ENCODE measurements at regions not wholly inside any gene's neighbourhood (a gene's known extent, or its start where the extent isn't known, plus 50 kb on each side); places are given as distances from the start of the nearest gene placed in this dataset.

DNA sequence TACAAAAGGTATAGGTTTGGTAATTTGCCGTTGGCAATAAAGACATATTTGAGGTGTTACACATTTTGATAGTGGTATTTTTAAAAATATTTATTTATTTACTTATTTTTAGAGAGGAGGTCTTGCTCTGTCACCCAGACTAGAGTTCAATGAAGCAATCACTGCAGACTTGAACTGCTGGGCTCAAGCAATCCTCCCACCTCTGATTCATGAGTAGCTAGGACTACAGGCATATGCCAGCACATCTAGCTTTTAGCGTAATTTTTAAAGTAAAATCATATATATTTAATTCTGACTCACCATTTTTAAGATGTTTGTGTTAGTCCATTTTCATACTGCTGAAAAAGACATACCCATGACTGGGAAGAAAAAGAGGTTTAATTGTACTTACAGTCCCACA, 1974.3 kb downstream of the EFNA5 start:
- TF ChIP-seq, protein P1, sequence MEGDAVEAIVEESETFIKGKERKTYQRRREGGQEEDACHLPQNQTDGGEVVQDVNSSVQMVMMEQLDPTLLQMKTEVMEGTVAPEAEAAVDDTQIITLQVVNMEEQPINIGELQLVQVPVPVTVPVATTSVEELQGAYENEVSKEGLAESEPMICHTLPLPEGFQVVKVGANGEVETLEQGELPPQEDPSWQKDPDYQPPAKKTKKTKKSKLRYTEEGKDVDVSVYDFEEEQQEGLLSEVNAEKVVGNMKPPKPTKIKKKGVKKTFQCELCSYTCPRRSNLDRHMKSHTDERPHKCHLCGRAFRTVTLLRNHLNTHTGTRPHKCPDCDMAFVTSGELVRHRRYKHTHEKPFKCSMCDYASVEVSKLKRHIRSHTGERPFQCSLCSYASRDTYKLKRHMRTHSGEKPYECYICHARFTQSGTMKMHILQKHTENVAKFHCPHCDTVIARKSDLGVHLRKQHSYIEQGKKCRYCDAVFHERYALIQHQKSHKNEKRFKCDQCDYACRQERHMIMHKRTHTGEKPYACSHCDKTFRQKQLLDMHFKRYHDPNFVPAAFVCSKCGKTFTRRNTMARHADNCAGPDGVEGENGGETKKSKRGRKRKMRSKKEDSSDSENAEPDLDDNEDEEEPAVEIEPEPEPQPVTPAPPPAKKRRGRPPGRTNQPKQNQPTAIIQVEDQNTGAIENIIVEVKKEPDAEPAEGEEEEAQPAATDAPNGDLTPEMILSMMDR (IDR thresholded peaks at IDR 0.05): no peak
- no peak for TF ChIP-seq EZH2 (IDR thresholded peaks at IDR 0.05; ENCODE audit: borderline replicate concordance, insufficient read depth, low read depth, low read length, poor library complexity, severe bottlenecking)
- no peak overlapping the region for H3K9ac ChIP-seq (ENCODE audit: low read length)
- no peak overlapping the region for H3K4me3 ChIP-seq (ENCODE audit: control extremely low read depth in 1 of 5, extremely low read depth in 1 of 5, insufficient read depth in 1 of 5, low read depth in 2 of 5, low read length in 4 of 5)
- WGBS (ENCODE audit: insufficient coverage): no CpG with 5 or more reads among the region's 2 CpGs
- Mint-ChIP-seq H3K9me3 (ENCODE audit: insufficient read depth) (peaks cover 4% of the 10 kb centered on the region), H3K4me3 (no peak overlapping the region), H3K4me1 (no peaks in the 10 kb centered on the region), H3K27ac (no peak overlapping the region), H3K27me3 (no peaks in the 10 kb centered on the region)
- ChIA-PET POLR2A (no interaction called here), CTCF (no interaction called here)
- H3K4me1 ChIP-seq (ENCODE audit: control insufficient read depth in 2 of 2, insufficient read depth in 2 of 2, low read length in 2 of 2): no peaks in the 10 kb centered on the region
- H3K9me3 ChIP-seq (ENCODE audit: control extremely low read depth in 1 of 3, control insufficient read depth in 2 of 3, insufficient read depth in 1 of 3, low read length in 2 of 3): peaks cover 0 to under 1% (median 0%) of the 10 kb centered on the region in 3 donors
- H3K36me3 ChIP-seq (replicated peaks in 1 of 2; ENCODE audit: control extremely low read depth in 1 of 2, control insufficient read depth in 1 of 2, extremely low read depth in 1 of 2, insufficient read depth in 2 of 2, low read length in 1 of 2): no peaks in the 10 kb centered on the region
- ATAC-seq (ENCODE audit: low read depth) (no peak), DNase-seq (no peak)
- no peak overlapping the region for H3K4me2 ChIP-seq (replicated peaks; ENCODE audit: low read depth, low read length, poor library complexity, severe bottlenecking)
- intact Hi-C loops (cut with micrococcal nuclease): no loop called here
- no peaks in the 10 kb centered on the region for H3K79me2 ChIP-seq (ENCODE audit: control insufficient read depth, insufficient read depth, low read length)
- no peak overlapping the region for H3K27ac ChIP-seq (ENCODE audit: low read length in 2 of 2)
- H2AFZ ChIP-seq (ENCODE audit: insufficient read depth, low read depth, low read length, poor library complexity, severe bottlenecking): no peak overlapping the region
- no peaks in the 10 kb centered on the region for H3K27me3 ChIP-seq (replicated peaks in 1 of 4; ENCODE audit: control extremely low read depth in 1 of 4, control insufficient read depth in 3 of 4, insufficient read depth in 4 of 4, low read length in 3 of 4)
- no peaks in the 10 kb centered on the region for H4K20me1 ChIP-seq (ENCODE audit: control insufficient read depth, insufficient read depth, low read length, poor library complexity, severe bottlenecking)

DNA sequence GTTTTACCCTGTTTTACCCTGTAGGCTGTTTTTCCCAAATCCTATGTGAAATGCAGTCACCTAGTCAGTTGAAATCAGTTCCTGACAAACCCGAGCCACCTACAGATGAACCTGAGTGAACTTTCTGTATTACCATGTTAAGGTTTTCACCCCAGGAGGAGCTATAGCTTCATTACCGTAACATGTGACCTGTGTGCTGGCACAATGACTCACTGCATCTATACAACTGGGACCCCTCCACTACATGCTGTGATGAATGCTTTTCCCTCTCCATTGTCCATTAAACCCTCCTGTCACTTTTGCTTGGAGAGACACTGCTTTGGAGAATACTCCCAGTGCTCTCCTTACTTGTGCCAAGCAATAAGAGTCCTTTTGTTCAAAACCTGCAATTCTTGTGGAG, 1974.8 kb downstream of the EFNA5 start:
- Histone ChIP-seq H3K4me2 (replicated peaks; ENCODE audit: low read depth, low read length, poor library complexity, severe bottlenecking) (no peak overlapping the region), H3K79me2 (ENCODE audit: control insufficient read depth, insufficient read depth, low read length) (no peaks in the 10 kb centered on the region), H2AFZ (ENCODE audit: insufficient read depth, low read depth, low read length, poor library complexity, severe bottlenecking) (no peak overlapping the region), H3K36me3 (replicated peaks in 1 of 2; ENCODE audit: control extremely low read depth in 1 of 2, control insufficient read depth in 1 of 2, extremely low read depth in 1 of 2, insufficient read depth in 2 of 2, low read length in 1 of 2) (no peaks in the 10 kb centered on the region), H3K4me1 (ENCODE audit: control insufficient read depth in 2 of 2, insufficient read depth in 2 of 2, low read length in 2 of 2) (no peaks in the 10 kb centered on the region), H3K9ac (ENCODE audit: low read length) (no peak overlapping the region), H3K27me3 (replicated peaks in 1 of 4; ENCODE audit: control extremely low read depth in 1 of 4, control insufficient read depth in 3 of 4, insufficient read depth in 4 of 4, low read length in 3 of 4) (no peaks in the 10 kb centered on the region), H3K9me3 (ENCODE audit: control extremely low read depth in 1 of 3, control insufficient read depth in 2 of 3, insufficient read depth in 1 of 3, low read length in 2 of 3) (no peaks in the 10 kb centered on the region), H3K27ac (ENCODE audit: low read length in 2 of 2) (no peak overlapping the region), H3K4me3 (ENCODE audit: control extremely low read depth in 1 of 5, extremely low read depth in 1 of 5, insufficient read depth in 1 of 5, low read depth in 2 of 5, low read length in 4 of 5) (no peak overlapping the region), H4K20me1 (ENCODE audit: control insufficient read depth, insufficient read depth, low read length, poor library complexity, severe bottlenecking) (no peaks in the 10 kb centered on the region)
- DNase-seq (no peak), ATAC-seq (ENCODE audit: low read depth) (no peak)
- Mint-ChIP-seq H3K9me3 (ENCODE audit: insufficient read depth) (peaks cover 2% of the 10 kb centered on the region), H3K27me3 (no peaks in the 10 kb centered on the region), H3K27ac (no peak overlapping the region), H3K4me1 (no peaks in the 10 kb centered on the region), H3K4me3 (no peak overlapping the region)
- TF ChIP-seq EZH2 (IDR thresholded peaks at IDR 0.05; ENCODE audit: borderline replicate concordance, insufficient read depth, low read depth, low read length, poor library complexity, severe bottlenecking): no peak
- TF ChIP-seq, protein P1 (IDR thresholded peaks at IDR 0.05): no peak
- ChIA-PET CTCF (no interaction called here), POLR2A (no interaction called here)
- intact Hi-C loops (cut with micrococcal nuclease): no loop called here
- 85% methylated on average over 2 of the region's 2 CpGs for WGBS (ENCODE audit: insufficient coverage)
